ENCODE measurements at regions not wholly inside any gene's neighbourhood (a gene's known extent, or its start where the extent isn't known, plus 50 kb on each side); places are given as distances from the start of the nearest gene placed in this dataset.

DNA sequence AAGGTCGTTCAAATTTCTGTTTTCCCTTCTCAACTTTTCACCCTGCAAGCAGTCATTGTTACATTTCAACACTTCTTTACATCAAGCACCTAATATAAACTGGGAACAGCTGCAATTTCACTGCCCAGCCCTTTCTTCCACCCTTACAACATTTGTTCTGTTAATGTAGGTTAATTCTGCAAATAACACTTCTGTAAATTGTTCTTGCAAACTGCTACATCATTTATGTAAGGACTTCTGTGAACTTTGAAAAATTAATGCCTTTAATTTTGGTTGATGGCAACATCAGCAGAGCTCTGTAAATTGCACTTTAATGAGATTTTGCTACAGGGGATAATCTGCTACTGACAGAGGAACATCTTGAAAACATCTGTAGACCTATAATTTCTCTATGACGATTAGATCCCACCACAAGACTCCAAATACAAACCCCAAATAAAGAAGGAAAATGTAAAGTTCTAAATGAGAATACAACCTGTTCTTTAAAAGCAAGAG lies 93.5 kb downstream of the ZIC4 start:
- no peak for DNase-seq (ENCODE audit: low read depth)
- no peak overlapping the region for H3K4me3 ChIP-seq (ENCODE audit: low read depth, low read length)
- POLR2A ChIA-PET = no interaction called here
- H3K27me3 ChIP-seq (ENCODE audit: control insufficient read depth, insufficient read depth, low read length) = no peaks in the 10 kb centered on the region
- TF ChIP-seq, protein P1, sequence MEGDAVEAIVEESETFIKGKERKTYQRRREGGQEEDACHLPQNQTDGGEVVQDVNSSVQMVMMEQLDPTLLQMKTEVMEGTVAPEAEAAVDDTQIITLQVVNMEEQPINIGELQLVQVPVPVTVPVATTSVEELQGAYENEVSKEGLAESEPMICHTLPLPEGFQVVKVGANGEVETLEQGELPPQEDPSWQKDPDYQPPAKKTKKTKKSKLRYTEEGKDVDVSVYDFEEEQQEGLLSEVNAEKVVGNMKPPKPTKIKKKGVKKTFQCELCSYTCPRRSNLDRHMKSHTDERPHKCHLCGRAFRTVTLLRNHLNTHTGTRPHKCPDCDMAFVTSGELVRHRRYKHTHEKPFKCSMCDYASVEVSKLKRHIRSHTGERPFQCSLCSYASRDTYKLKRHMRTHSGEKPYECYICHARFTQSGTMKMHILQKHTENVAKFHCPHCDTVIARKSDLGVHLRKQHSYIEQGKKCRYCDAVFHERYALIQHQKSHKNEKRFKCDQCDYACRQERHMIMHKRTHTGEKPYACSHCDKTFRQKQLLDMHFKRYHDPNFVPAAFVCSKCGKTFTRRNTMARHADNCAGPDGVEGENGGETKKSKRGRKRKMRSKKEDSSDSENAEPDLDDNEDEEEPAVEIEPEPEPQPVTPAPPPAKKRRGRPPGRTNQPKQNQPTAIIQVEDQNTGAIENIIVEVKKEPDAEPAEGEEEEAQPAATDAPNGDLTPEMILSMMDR (IDR thresholded peaks at IDR 0.05; ENCODE audit: insufficient read depth, low read depth, low read length) = no peak
- CTCF ChIA-PET = interaction anchor here (0.6 to 1.3 kb wide), 2 partner anchors 15 to 663 kb away, joined by 3 read pairs; no protein-coding TSS in a partner anchor
- no peaks in the 10 kb centered on the region for H3K36me3 ChIP-seq (ENCODE audit: control insufficient read depth, insufficient read depth, low read length)

DNA sequence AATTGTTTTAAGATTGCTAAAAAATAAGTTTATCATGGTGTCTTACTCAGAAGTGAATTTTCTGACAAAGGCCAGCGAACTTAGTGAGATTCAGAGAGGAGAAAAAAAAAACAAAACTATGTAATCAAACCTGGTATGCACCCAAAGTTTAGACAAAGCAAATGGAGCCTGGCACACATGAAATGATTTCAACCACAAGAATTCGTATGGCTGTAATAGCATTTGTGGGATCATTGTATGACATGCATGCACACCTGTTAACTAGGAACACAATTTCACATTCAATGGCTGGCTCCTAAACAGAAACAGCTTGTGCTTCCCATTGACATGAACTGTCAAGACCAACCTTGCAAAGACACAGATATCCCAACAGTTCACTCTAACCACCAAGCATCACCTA lies 94.6 kb downstream of the ZIC4 start:
- TF ChIP-seq, protein P1 (IDR thresholded peaks at IDR 0.05; ENCODE audit: insufficient read depth, low read depth, low read length) = no peak
- ChIA-PET POLR2A (no interaction called here), CTCF (interaction anchor here (1.3 kb wide), 1 partner anchor 16 kb away, joined by 3 read pairs; no protein-coding TSS in a partner anchor)
- Histone ChIP-seq H3K27me3 (ENCODE audit: control insufficient read depth, insufficient read depth, low read length) (no peaks in the 10 kb centered on the region), H3K36me3 (ENCODE audit: control insufficient read depth, insufficient read depth, low read length) (no peaks in the 10 kb centered on the region), H3K4me3 (ENCODE audit: low read depth, low read length) (no peak overlapping the region)
- no peak for DNase-seq (ENCODE audit: low read depth)

DNA sequence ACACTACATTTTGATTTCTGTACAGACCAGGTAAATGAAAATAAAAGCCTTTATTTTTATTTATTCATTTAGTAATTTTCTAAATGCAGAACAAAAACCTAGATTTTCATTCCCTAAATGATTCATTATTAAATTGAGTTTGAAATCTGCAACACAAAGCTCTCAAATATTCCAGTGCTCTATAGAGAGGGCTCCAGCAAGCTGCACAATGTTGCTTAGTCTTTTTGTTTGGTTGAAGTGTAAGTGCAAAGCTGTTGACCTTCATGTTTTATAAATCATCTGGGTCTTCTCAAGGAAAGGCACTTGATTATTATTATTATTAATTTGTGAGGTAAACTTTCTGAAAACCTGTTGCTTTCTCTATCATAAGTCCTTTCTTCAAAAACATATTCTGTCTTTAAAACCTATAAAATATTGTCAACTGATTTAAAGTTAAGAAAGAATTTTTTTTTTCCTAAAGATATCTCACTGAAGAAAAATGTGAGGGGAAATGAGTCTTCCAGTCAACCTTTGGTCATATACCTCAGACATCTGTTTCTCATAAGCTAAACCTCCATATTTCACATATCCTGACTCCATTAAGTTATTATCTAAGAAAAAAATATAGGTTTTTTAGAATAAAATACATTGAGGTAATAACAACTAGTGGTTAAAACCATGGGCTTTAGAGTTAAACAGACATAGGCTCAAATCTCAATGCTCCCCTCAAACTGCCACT lies 100.7 kb downstream of the ZIC4 start:
- POLR2A ChIA-PET = no interaction called here
- no peak overlapping the region for H3K4me3 ChIP-seq (ENCODE audit: low read depth, low read length)
- CTCF ChIA-PET = no interaction called here
- TF ChIP-seq, protein P1 (IDR thresholded peaks at IDR 0.05; ENCODE audit: insufficient read depth, low read depth, low read length) = no peak
- H3K27me3 ChIP-seq (ENCODE audit: control insufficient read depth, insufficient read depth, low read length) = no peaks in the 10 kb centered on the region
- DNase-seq (ENCODE audit: low read depth) = peak; percentile 12
- no peaks in the 10 kb centered on the region for H3K36me3 ChIP-seq (ENCODE audit: control insufficient read depth, insufficient read depth, low read length)

DNA sequence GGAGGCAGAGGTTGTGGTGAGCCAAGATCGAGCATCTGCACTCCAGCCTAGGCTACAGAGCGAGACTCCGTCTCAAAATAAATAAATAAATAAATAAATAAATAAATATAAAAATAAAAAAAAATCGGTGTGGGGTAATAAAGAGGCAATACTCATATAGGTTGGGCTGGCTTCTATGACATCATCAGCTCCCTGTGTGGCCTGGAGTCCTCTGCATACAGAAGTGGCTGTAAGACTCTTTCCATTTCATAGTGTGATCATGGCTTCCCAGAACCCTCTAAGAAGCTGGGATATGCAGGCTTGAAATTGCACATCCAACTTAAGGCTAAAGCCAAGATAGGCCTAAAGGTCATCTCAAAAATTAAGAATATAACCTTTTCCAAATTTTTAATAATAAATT lies 101.6 kb downstream of the ZIC4 start:
- TF ChIP-seq, protein P1 (IDR thresholded peaks at IDR 0.05; ENCODE audit: insufficient read depth, low read depth, low read length) = no peak
- H3K36me3 ChIP-seq (ENCODE audit: control insufficient read depth, insufficient read depth, low read length) = no peaks in the 10 kb centered on the region
- ChIA-PET POLR2A (no interaction called here), CTCF (interaction anchor here (0.6 kb wide), 1 partner anchor 58 kb away, joined by 5 read pairs; no protein-coding TSS in a partner anchor)
- DNase-seq (ENCODE audit: low read depth) = no peak
- H3K27me3 ChIP-seq (ENCODE audit: control insufficient read depth, insufficient read depth, low read length) = no peaks in the 10 kb centered on the region
- H3K4me3 ChIP-seq (ENCODE audit: low read depth, low read length) = no peak overlapping the region

DNA sequence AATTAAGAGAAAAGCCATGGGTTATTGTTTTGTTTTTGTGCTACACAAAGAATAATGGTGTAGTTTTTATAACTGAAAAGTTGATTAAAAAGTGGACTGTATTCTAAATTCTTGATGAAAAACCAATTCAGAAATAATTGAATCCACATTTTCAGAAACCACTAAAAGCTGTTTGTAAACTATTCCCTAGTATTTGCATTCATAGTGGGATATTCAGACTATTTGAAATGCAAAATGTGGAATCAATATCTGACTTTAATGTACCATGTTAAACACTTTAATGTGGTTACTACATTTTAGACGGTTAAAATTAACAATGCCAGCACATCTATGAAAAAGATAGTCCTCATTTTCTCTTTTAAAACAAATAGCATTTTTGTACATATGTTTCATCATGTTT lies 104.6 kb downstream of the ZIC4 start:
- TF ChIP-seq, protein P1 (IDR thresholded peaks at IDR 0.05; ENCODE audit: insufficient read depth, low read depth, low read length) = no peak
- ChIA-PET POLR2A (no interaction called here), CTCF (no interaction called here)
- DNase-seq (ENCODE audit: low read depth) = no peak
- Histone ChIP-seq H3K27me3 (ENCODE audit: control insufficient read depth, insufficient read depth, low read length) (no peaks in the 10 kb centered on the region), H3K36me3 (ENCODE audit: control insufficient read depth, insufficient read depth, low read length) (no peaks in the 10 kb centered on the region), H3K4me3 (ENCODE audit: low read depth, low read length) (no peak overlapping the region)
